ENCODE measurements at regions not wholly inside any gene's neighbourhood (a gene's known extent, or its start where the extent isn't known, plus 50 kb on each side); places are given as distances from the start of the nearest gene placed in this dataset.

GRCh38 chr2:238638100-238638981, 209.5 kb upstream of the TWIST2 start:
- no peak for DNase-seq

- no peak for DNase-seq
Measured at GRCh38 chr2:238638982-238639628, 208.8 kb upstream of the TWIST2 start.

GRCh38 chr2:238640486-238640885, 207.4 kb upstream of the TWIST2 start:
- DNase-seq = no peak

- DNase-seq = no peak
Measured at GRCh38 chr2:238642973-238643372, 204.9 kb upstream of the TWIST2 start.

- no peak for DNase-seq
Measured at GRCh38 chr2:238643400-238643907, 204.4 kb upstream of the TWIST2 start.

GRCh38 chr2:238644095-238645081, 203.5 kb upstream of the TWIST2 start:
- no peak for DNase-seq

- no peak for DNase-seq
Measured at GRCh38 chr2:238645095-238645494, 202.8 kb upstream of the TWIST2 start.

- DNase-seq = no peak
Measured at GRCh38 chr2:238645716-238646115, 202.2 kb upstream of the TWIST2 start.

- no peak for DNase-seq
Measured at GRCh38 chr2:238646281-238646680, 201.6 kb upstream of the TWIST2 start.

- no peak for DNase-seq
Measured at GRCh38 chr2:238646803-238647202, 201.1 kb upstream of the TWIST2 start.

GRCh38 chr2:238649123-238649522, 198.8 kb upstream of the TWIST2 start:
- no peak for DNase-seq

- DNase-seq = no peak
Measured at GRCh38 chr2:238649936-238650518, 197.9 kb upstream of the TWIST2 start.

GRCh38 chr2:238650536-238650935, 197.3 kb upstream of the TWIST2 start:
- DNase-seq = no peak

- DNase-seq = no peak
Measured at GRCh38 chr2:238651306-238652052, 196.4 kb upstream of the TWIST2 start.

- DNase-seq = no peak
Measured at GRCh38 chr2:238652053-238652770, 195.7 kb upstream of the TWIST2 start.

- DNase-seq = no peak
Measured at GRCh38 chr2:238652771-238653157, 195.1 kb upstream of the TWIST2 start.

- DNase-seq = no peak
Measured at GRCh38 chr2:238653431-238654109, 194.3 kb upstream of the TWIST2 start.

GRCh38 chr2:238654479-238655197, 193.2 kb upstream of the TWIST2 start:
- no peak for DNase-seq

- no peak for DNase-seq
Measured at GRCh38 chr2:238655198-238655860, 192.6 kb upstream of the TWIST2 start.
